ENCODE measurements at regions not wholly inside any gene's neighbourhood (a gene's known extent, or its start where the extent isn't known, plus 50 kb on each side); places are given as distances from the start of the nearest gene placed in this dataset.

DNA sequence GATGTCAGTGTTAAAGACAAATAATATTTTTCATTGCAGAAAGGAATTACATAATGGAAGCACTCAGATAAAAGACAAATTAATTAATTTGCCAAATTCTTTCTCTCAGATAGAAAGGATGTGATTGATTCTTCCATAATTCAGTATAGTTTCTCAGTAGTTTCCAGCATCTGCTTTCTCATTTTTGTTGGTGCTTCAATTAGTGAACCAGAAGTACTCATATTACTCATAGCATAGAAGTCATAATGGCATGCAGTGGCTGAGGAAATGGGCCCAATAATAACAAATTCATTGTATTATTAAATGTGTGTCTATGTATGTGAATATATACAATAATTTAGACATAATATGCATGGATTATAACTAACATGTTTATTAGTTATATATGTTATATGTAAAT is 393.3 kb upstream of the TRAM1L1 start:
- TF ChIP-seq, protein P1, sequence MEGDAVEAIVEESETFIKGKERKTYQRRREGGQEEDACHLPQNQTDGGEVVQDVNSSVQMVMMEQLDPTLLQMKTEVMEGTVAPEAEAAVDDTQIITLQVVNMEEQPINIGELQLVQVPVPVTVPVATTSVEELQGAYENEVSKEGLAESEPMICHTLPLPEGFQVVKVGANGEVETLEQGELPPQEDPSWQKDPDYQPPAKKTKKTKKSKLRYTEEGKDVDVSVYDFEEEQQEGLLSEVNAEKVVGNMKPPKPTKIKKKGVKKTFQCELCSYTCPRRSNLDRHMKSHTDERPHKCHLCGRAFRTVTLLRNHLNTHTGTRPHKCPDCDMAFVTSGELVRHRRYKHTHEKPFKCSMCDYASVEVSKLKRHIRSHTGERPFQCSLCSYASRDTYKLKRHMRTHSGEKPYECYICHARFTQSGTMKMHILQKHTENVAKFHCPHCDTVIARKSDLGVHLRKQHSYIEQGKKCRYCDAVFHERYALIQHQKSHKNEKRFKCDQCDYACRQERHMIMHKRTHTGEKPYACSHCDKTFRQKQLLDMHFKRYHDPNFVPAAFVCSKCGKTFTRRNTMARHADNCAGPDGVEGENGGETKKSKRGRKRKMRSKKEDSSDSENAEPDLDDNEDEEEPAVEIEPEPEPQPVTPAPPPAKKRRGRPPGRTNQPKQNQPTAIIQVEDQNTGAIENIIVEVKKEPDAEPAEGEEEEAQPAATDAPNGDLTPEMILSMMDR (IDR thresholded peaks at IDR 0.05), result no peak
- TF ChIP-seq ZFX (IDR thresholded peaks at IDR 0.05; ENCODE audit: borderline replicate concordance), result no peak
